GM19035 (cell line): ENCODE measurements at regions not wholly inside any gene's neighbourhood (a gene's known extent, or its start where the extent isn't known, plus 50 kb on each side); places are given as distances from the start of the nearest gene placed in this dataset.

Experiments used
- ATAC-seq: cut with Tn5 transposase; IDR thresholded peaks from one replicate; pipeline ENCODE4 v1.9.1; 2021; ENCODE audit not compliant: unreplicated experiment

- ATAC-seq = no peak
These were observed 203.8 kb upstream of the SYT4 start for GRCh38 chr18:43481069-43481468.

- no peak for ATAC-seq
These were observed 204.8 kb upstream of the SYT4 start for GRCh38 chr18:43482136-43482535.

GRCh38 chr18:43482600-43482999 lies 205.3 kb upstream of the SYT4 start:
- ATAC-seq = no peak

GRCh38 chr18:43484710-43485109 lies 207.4 kb upstream of the SYT4 start:
- no peak for ATAC-seq

- ATAC-seq = no peak
These were observed 208.3 kb upstream of the SYT4 start for GRCh38 chr18:43485545-43485963.

- ATAC-seq = no peak
These were observed 209.2 kb upstream of the SYT4 start for GRCh38 chr18:43486462-43486861.

- no peak for ATAC-seq
These were observed 223.8 kb upstream of the SYT4 start for GRCh38 chr18:43501099-43501498.

GRCh38 chr18:43506935-43507334 lies 229.6 kb upstream of the SYT4 start:
- ATAC-seq = no peak

GRCh38 chr18:43507842-43508481 lies 230.7 kb upstream of the SYT4 start:
- ATAC-seq = no peak

GRCh38 chr18:43514747-43515146 lies 237.5 kb upstream of the SYT4 start:
- no peak for ATAC-seq

GRCh38 chr18:43515481-43515880 lies 238.2 kb upstream of the SYT4 start:
- ATAC-seq = no peak

GRCh38 chr18:43524260-43524659 lies 247.0 kb upstream of the SYT4 start:
- ATAC-seq = no peak

- no peak for ATAC-seq
These were observed 247.9 kb upstream of the SYT4 start for GRCh38 chr18:43525169-43525568.

- no peak for ATAC-seq
These were observed 249.3 kb upstream of the SYT4 start for GRCh38 chr18:43526426-43527145.

- no peak for ATAC-seq
These were observed 254.1 kb upstream of the SYT4 start for GRCh38 chr18:43531438-43531837.

GRCh38 chr18:43533371-43533770 lies 256.1 kb upstream of the SYT4 start:
- no peak for ATAC-seq

GRCh38 chr18:43534511-43534910 lies 257.2 kb upstream of the SYT4 start:
- no peak for ATAC-seq

- no peak for ATAC-seq
These were observed 262.6 kb upstream of the SYT4 start for GRCh38 chr18:43539862-43540261.

GRCh38 chr18:43542016-43542415 lies 264.7 kb upstream of the SYT4 start:
- no peak for ATAC-seq

GRCh38 chr18:43543236-43543635 lies 265.9 kb upstream of the SYT4 start:
- no peak for ATAC-seq

- ATAC-seq = no peak
These were observed 270.2 kb upstream of the SYT4 start for GRCh38 chr18:43547456-43547855.

GRCh38 chr18:43559507-43559906 lies 282.2 kb upstream of the SYT4 start:
- ATAC-seq = no peak

- peak; percentile 81 for ATAC-seq
These were observed 286.5 kb upstream of the SYT4 start for GRCh38 chr18:43563780-43564179.
